ENCODE measurements at regions not wholly inside any gene's neighbourhood (a gene's known extent, or its start where the extent isn't known, plus 50 kb on each side); places are given as distances from the start of the nearest gene placed in this dataset.

GRCh38 chr2:121006743-121007489 lies 271.2 kb downstream of the GLI2 start:
- no peak for DNase-seq (ENCODE audit: low read depth in 1 of 2, low spot score in 1 of 2)

- DNase-seq (ENCODE audit: low read depth in 1 of 2, low spot score in 1 of 2), result no peak
Measured at GRCh38 chr2:121007490-121007853, 271.8 kb downstream of the GLI2 start.

DNA sequence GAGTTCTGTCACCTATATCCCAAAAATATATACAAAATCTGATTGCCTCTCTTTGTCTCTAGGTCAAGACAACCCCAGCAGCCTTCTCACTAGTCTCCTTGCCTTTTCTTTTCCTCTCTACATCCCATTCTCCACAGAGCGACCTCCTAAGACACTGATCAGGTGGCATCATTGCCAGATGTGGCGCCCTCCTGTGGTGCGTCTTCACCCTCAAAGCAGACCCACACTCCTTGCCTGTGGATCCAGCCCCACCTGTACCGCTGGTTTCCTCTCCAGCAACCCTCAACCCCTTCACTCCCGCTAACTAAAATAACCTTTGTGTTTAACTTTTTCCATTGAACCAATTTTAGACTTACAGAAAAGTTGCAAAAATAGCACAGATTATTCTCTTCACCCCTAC lies 273.3 kb downstream of the GLI2 start:
- DNase-seq (ENCODE audit: low read depth in 1 of 2, low spot score in 1 of 2), result no peak

GRCh38 chr2:121010998-121011397 lies 274.0 kb downstream of the TFCP2L1 start:
- no peak for DNase-seq (ENCODE audit: low read depth in 1 of 2, low spot score in 1 of 2)

DNA sequence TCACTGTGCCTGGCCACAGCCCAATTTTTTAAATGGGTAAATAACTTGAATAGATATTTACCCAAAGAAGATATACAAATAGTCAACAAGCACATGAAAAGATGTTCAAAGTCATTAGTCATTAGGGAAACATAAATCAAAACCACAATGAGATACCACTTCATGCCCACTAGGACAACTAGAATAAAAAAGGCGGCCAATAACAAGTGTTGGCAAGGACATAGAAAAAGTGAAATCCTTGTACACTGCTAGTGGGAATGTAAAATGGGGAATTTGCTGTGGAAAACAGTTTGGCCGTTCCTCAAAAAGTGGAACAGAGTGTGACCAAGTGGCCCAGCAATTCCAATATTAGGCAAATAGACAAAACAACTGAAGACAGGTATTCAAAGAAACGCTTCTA lies 270.1 kb downstream of the TFCP2L1 start:
- no peak for DNase-seq (ENCODE audit: low read depth in 1 of 2, low spot score in 1 of 2)

- no peak for DNase-seq (ENCODE audit: low read depth in 1 of 2, low spot score in 1 of 2)
Measured at GRCh38 chr2:121015971-121016485, 269.0 kb downstream of the TFCP2L1 start.

- DNase-seq (ENCODE audit: low read depth in 1 of 2, low spot score in 1 of 2), result no peak
Measured at GRCh38 chr2:121017396-121017795, 267.6 kb downstream of the TFCP2L1 start.

- DNase-seq (ENCODE audit: low read depth in 1 of 2, low spot score in 1 of 2), result no peak
Measured at GRCh38 chr2:121018136-121019061, 266.6 kb downstream of the TFCP2L1 start.

DNA sequence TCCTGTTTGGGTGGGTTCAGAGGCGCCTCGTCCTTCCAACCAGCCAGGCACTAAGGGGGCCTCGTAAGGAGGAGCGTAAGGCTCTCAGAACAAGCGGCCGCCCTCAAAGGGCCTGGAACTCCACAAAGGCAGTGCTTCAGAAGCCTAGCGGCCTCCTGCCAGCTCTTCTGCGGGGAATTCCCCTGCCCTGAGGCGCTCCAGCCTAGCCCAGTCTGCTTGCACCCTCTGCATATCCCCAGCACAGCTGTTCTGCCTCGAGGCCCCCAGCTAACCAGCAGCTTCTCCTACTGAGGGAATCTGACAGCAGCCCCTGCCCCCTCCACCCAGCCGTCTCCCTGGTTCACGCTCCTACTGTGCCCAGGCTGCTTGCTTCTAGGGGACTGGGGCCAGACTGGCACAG lies 265.9 kb downstream of the TFCP2L1 start:
- no peak for DNase-seq (ENCODE audit: low read depth in 1 of 2, low spot score in 1 of 2)

- no peak for DNase-seq (ENCODE audit: low read depth in 1 of 2, low spot score in 1 of 2)
Measured at GRCh38 chr2:121019756-121020155, 265.2 kb downstream of the TFCP2L1 start.

DNA sequence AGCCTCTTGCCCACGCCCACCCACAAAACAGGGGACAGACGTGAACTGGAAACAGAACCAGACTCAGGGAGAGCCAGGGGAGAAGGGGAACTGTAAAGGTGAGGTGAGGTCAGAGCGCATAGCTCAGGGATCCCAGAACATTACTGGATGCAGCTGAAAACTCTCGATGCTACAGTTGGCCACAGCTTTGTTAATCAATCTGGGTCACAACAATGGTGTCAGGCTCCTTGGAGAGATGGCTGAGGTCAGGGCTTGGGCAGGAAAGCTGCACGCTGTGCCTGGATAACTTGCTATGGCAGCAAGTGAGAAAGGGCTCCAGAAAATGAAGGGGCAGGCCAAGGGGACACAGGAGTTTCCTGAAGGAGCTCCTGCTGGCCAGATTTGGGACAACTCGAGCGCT lies 263.3 kb downstream of the TFCP2L1 start:
- DNase-seq (ENCODE audit: low read depth in 1 of 2, low spot score in 1 of 2), result no peak

- DNase-seq (ENCODE audit: low read depth in 1 of 2, low spot score in 1 of 2), result no peak
Measured at GRCh38 chr2:121028577-121028976, 256.4 kb downstream of the TFCP2L1 start.

GRCh38 chr2:121030523-121030922 lies 254.5 kb downstream of the TFCP2L1 start:
- no peak for DNase-seq (ENCODE audit: low read depth in 1 of 2, low spot score in 1 of 2)

DNA sequence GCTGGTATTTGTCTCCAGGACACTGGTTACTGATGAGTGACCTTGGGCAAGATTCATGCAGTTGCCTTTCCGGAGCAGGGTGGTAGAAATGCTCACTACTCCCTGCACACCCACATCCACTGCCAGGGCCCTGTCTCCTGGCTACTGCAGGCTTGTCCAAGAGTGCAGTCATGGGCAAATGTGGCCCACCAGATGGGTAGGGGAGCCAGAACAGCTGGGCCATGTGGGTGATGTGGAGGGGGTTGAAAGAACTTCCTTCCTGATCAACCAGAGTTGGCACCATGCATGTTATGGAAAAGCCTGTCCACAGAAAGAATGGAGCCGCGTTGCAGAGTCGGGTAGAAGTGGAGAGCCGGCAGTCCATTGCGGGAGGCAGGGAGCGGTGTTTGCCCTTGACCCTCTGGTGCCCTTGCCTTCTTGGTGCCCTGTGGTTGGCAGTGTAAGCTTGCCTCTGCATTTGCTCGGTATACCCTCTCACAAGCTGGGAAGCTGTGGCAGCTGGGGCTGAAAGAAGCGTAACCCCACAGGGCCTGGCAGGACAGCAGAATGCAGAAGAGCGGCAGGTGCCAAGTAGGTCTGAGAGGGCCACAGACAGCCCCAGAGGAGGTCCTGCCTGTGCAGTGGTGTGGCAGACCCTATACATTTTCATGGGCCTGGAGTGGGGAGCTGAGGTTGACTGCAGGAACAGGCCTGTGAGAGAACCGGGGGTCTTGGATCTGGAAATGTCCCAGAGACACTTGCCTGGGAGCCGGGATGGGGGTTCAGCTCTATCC lies 253.2 kb downstream of the TFCP2L1 start:
- DNase-seq (ENCODE audit: low read depth in 1 of 2, low spot score in 1 of 2), result no peak

DNA sequence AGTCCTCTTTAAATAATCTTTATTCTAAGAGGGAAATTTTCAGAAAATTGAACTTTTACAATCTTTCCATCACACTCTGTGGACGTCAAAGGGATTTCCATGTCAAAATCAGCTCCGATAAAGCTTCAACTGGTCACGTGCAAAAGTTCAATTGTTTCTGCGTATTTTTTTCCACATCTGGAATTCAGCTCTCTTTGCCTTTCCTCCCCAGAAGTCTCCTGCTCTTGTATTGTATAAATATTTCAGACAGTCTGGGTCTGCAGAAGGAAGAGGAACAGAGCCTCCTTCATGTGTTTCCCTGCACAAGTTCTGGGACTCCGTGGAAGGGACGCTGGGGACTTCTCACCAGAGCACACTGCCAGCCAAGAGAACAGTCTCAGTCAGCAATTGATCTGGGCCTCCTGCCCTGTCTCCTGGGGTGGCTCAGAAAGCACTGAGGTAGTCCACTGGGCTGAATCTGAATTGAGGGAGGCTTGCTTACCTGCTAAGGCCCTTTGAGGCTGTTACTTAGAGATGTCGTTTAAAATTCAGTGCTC lies 251.5 kb downstream of the TFCP2L1 start:
- DNase-seq (ENCODE audit: low read depth in 1 of 2, low spot score in 1 of 2), result no peak

DNA sequence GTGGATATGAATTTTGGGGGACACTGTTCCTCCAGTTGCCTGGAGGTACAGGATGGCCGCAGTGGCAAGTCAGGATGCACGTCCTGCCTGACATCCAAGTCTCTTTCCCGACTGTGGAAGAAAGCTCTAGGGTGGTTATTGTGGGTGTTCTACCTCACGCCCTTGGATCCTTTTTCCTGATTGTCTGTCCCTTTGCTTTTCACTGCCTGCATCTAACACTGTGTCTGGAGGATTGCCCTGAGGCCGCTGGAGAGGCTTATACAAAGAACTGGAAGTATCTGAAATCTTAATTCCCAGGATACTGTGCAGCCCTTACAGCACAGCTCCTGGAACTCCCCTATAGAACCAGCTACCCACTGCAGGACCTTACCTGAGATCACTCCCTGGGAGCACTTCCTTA lies 250.5 kb downstream of the TFCP2L1 start:
- no peak for DNase-seq (ENCODE audit: low read depth in 1 of 2, low spot score in 1 of 2)

DNA sequence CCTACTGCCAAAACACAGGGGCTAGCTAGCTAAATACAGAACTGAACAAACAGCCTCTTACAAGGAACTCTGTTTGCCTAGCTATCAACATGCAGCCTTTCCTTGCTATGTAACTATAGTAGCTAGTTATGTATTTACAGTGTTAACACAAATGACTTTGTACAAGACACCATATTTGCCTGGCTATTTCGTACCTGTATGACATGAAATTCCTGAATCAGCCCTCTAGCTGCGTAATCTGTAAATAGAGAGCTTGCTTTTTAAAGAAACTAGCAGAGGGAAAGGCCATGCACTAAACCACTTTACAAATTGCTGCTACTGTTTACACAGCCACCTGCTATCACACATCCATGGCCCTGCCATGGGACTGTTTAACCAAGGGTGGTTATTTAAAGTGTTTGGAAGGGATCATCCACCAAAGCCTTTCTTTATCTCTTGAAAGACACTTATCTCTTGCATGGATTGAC lies 248.7 kb downstream of the TFCP2L1 start:
- DNase-seq (ENCODE audit: low read depth in 1 of 2, low spot score in 1 of 2), result no peak

DNA sequence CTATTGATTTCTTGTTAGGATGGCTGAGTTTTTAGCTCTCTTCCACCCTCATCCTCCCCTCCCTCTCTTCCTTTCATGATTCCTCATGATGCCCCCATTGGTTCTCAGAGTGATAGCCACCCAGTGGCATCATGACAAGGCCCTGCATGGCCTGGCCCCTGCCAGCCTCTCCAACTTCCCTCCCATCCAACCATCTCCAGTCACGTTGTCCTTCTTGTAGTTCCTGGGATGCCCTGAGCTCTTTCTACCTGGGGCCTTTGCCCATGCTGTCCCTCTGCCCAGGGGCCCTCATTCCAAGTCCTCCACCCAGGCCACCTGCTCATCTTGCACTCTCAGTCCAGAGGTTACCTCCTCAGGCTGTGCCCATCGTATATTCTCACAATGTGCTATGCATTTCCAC lies 247.5 kb downstream of the TFCP2L1 start:
- DNase-seq (ENCODE audit: low read depth in 1 of 2, low spot score in 1 of 2), result no peak

GRCh38 chr2:121038031-121038430 lies 247.0 kb downstream of the TFCP2L1 start:
- no peak for DNase-seq (ENCODE audit: low read depth in 1 of 2, low spot score in 1 of 2)

- no peak for DNase-seq (ENCODE audit: low read depth in 1 of 2, low spot score in 1 of 2)
Measured at GRCh38 chr2:121038431-121038830, 246.6 kb downstream of the TFCP2L1 start.
